Lung (tissue), 11 donors: ENCODE measurements at regions not wholly inside any gene's neighbourhood (a gene's known extent, or its start where the extent isn't known, plus 50 kb on each side); places are given as distances from the start of the nearest gene placed in this dataset.

ENCODE experiments used
- ATAC-seq: fragments of 200-7000 bp; cut with Tn5 transposase; one replicate; pipeline ENCODE4 v1.9.1; 2020; ENCODE audit warnings: moderate number of reproducible peaks; ENCODE audit not compliant: insufficient read depth, low FRiP score
- DNase-seq, 3 donors: peaks; one replicate each; pipeline ENCODE4 v3.0.0-alpha.2; 2013 to 2017
- H3K27ac ChIP-seq, 2 donors: one replicate each; pipeline ENCODE4 v1.5.1; 2013; ENCODE audit warnings: mild to moderate bottlenecking in 2 of 2, moderate library complexity in 2 of 2, control low read depth in 1 of 2, inconsistent platforms in 1 of 2, low read depth in 1 of 2, low read length in 1 of 2
- H3K27me3 ChIP-seq, 3 donors: one replicate each; pipeline ENCODE4 v1.5.1; 2013; ENCODE audit warnings: low read length in 2 of 3; ENCODE audit not compliant: control insufficient read depth in 3 of 3, insufficient read depth in 3 of 3
- H3K36me3 ChIP-seq, 4 donors: one replicate each; pipeline ENCODE4 v1.5.1; 2013; ENCODE audit warnings: low read length in 4 of 4, mild to moderate bottlenecking in 1 of 4, moderate library complexity in 1 of 4; ENCODE audit not compliant: control insufficient read depth in 4 of 4, insufficient read depth in 4 of 4
- H3K4me1 ChIP-seq, 5 donors: one replicate each; pipeline ENCODE4 v1.5.1; 2013; ENCODE audit warnings: low read length in 5 of 5, mild to moderate bottlenecking in 2 of 5, moderate library complexity in 1 of 5; ENCODE audit not compliant: control insufficient read depth in 5 of 5, insufficient read depth in 5 of 5
- H3K4me3 ChIP-seq: one replicate; pipeline ENCODE4 v1.5.1; 2013; ENCODE audit warnings: mild to moderate bottlenecking, control low read depth, moderate library complexity
- H3K9ac ChIP-seq, 2 donors: one replicate each; pipeline ENCODE4 v1.5.1; 2013; ENCODE audit warnings: low read length in 2 of 2, control low read depth in 1 of 2; ENCODE audit not compliant: insufficient read depth in 1 of 2
- H3K9me3 ChIP-seq, 4 donors: one replicate each; pipeline ENCODE4 v1.5.1; 2013; ENCODE audit warnings: low read length in 3 of 4, mild to moderate bottlenecking in 1 of 4, moderate library complexity in 1 of 4; ENCODE audit not compliant: control insufficient read depth in 4 of 4, insufficient read depth in 3 of 4
- CTCF ChIP-seq: IDR thresholded peaks from 2 replicates; pipeline ENCODE4 v1.5.1; 2012; ENCODE audit warnings: mild to moderate bottlenecking; ENCODE audit errors: control extremely low read depth, extremely low read depth
- WGBS, 2 donors: extraction: QIAGEN DNeasy Blood & Tissue Kit; methylation state at CpG; one replicate each; pipeline ENCODE4 v1.1.7; 2013; 5-methylcytosine and 5-hydroxymethylcytosine counted together
- donor health status: control.
- donor health status: control.
- donor health status: Bipolar disorder and iron deficiency.
- donor health status: healthy.
- donor health status: DM: yes; HTN: yes; CAD: no.

- no peak overlapping the region for H3K9ac ChIP-seq
- 76 to 86% methylated on average over 1 of the region's 1 CpG for WGBS, 2 donors
- peak in 2 of 3 donors; percentile 56 to 72 for DNase-seq
- H3K4me3 ChIP-seq: no peak overlapping the region
- H3K4me1 ChIP-seq: no peaks in the 10 kb centered on the region
- H3K9me3 ChIP-seq: no peaks in the 10 kb centered on the region
- H3K36me3 ChIP-seq: no peaks in the 10 kb centered on the region
- ATAC-seq: no peak
- no peak overlapping the region for H3K27ac ChIP-seq
- no peaks in the 10 kb centered on the region for H3K27me3 ChIP-seq
- TF ChIP-seq CTCF: no peak
Observed at GRCh38 chr18:65265761-65266160, 485.1 kb upstream of the CDH7 start.

- 44% methylated on average over 2 of the region's 2 CpGs for WGBS, 2 donors
- no peak overlapping the region for H3K4me3 ChIP-seq
- H3K4me1 ChIP-seq: no peaks in the 10 kb centered on the region
- H3K9me3 ChIP-seq: no peaks in the 10 kb centered on the region
- TF ChIP-seq CTCF: no peak
- no peaks in the 10 kb centered on the region for H3K36me3 ChIP-seq
- DNase-seq: no peak
- H3K27ac ChIP-seq: no peak overlapping the region
- no peak for ATAC-seq
- H3K9ac ChIP-seq: no peak overlapping the region
- no peaks in the 10 kb centered on the region for H3K27me3 ChIP-seq
Observed at GRCh38 chr18:65260030-65260429, 490.8 kb upstream of the CDH7 start.

GRCh38 chr18:65259403-65259802 is 491.4 kb upstream of the CDH7 start:
- TF ChIP-seq CTCF: no peak

GRCh38 chr18:65257149-65257548 is 493.7 kb upstream of the CDH7 start:
- Histone ChIP-seq H3K9ac (no peak overlapping the region), H3K9me3 (no peaks in the 10 kb centered on the region), H3K36me3 (no peaks in the 10 kb centered on the region), H3K27ac (no peak overlapping the region), H3K27me3 (no peaks in the 10 kb centered on the region), H3K4me3 (no peak overlapping the region), H3K4me1 (no peaks in the 10 kb centered on the region)
- no peak for DNase-seq
- 69 to 94% methylated on average over 1 of the region's 1 CpG for WGBS, 2 donors
- no peak for ATAC-seq
- TF ChIP-seq CTCF: no peak

More at GRCh38 chr18:65259403-65259802, 491.4 kb upstream of the CDH7 start:
- 93 to 95% methylated on average over 2 of the region's 2 CpGs for WGBS, 2 donors
- H3K27me3 ChIP-seq: no peaks in the 10 kb centered on the region
- no peaks in the 10 kb centered on the region for H3K4me1 ChIP-seq
- no peak overlapping the region for H3K27ac ChIP-seq
- DNase-seq (no peak), ATAC-seq (no peak)
- H3K4me3 ChIP-seq: no peak overlapping the region
- H3K9ac ChIP-seq: no peak overlapping the region
- no peaks in the 10 kb centered on the region for H3K36me3 ChIP-seq
- H3K9me3 ChIP-seq: no peaks in the 10 kb centered on the region
